WTC11 (cell line): ENCODE measurements at regions not wholly inside any gene's neighbourhood (a gene's known extent, or its start where the extent isn't known, plus 50 kb on each side); places are given as distances from the start of the nearest gene placed in this dataset.

Experiments
- ATAC-seq: fragments of 200-7000 bp; cut with Tn5 transposase; 2 replicates; pipeline ENCODE4 v1.10.0; 2021; ENCODE audit warnings: mild to moderate bottlenecking, moderate library complexity
- CTCF ChIA-PET: fragments of 300-600 bp; sonication (Branson Sonifier 250); formaldehyde crosslinking; loops from one replicate; lab custom pipeline; 2021; ENCODE audit warnings: antibody characterized with exemption; lab: Charles Lee
- POLR2A ChIA-PET: fragments of 350-600 bp; sonication (Branson Sonifier 250); formaldehyde crosslinking; loops from one replicate; lab custom pipeline; 2021; ENCODE audit warnings: antibody characterized with exemption; lab: Charles Lee
- DNase-seq: peaks from one replicate; pipeline ENCODE4 v3.0.0; 2021; ENCODE audit warnings: low spot score
- H3K27ac Mint-ChIP-seq: 2 replicates; pipeline ENCODE4 v1.8.0; 2021; ENCODE audit warnings: mixed read lengths
- H3K27me3 Mint-ChIP-seq: 2 replicates; pipeline ENCODE4 v1.8.0; 2021; ENCODE audit warnings: low read depth, mild to moderate bottlenecking, moderate library complexity, mixed read lengths
- H3K36me3 Mint-ChIP-seq: 2 replicates; pipeline ENCODE4 v1.8.0; 2021; ENCODE audit warnings: mixed read lengths
- H3K4me1 Mint-ChIP-seq: 2 replicates; pipeline ENCODE4 v1.8.0; 2022; ENCODE audit warnings: mixed read lengths
- H3K4me3 Mint-ChIP-seq: 2 replicates; pipeline ENCODE4 v1.8.0; 2021; ENCODE audit warnings: mild to moderate bottlenecking, moderate library complexity, mixed read lengths
- H3K9me3 Mint-ChIP-seq: 2 replicates; pipeline ENCODE4 v1.8.0; 2021; ENCODE audit warnings: mixed read lengths
- CBFB ChIP-seq: sonication (generic); formaldehyde crosslinking; IDR thresholded peaks from 2 replicates; pipeline ENCODE4 v1.8.1; 2022; ENCODE audit warnings: mild to moderate bottlenecking, low read depth, missing genetic modification reagents
- ELF4 ChIP-seq: sonication (generic); formaldehyde crosslinking; IDR thresholded peaks from 2 replicates; pipeline ENCODE4 v1.8.1; 2022; ENCODE audit warnings: low read depth, mild to moderate bottlenecking, moderate library complexity, missing genetic modification reagents
- EMX1 ChIP-seq: fragments of 250-450 bp; sonication (Bioruptor Pico); IDR thresholded peaks from 2 replicates; pipeline ENCODE4 v1.8.0; 2021; ENCODE audit warnings: mild to moderate bottlenecking
- ESRRA ChIP-seq: sonication (generic); formaldehyde crosslinking; IDR thresholded peaks from 2 replicates; pipeline ENCODE4 v1.8.1; 2022; ENCODE audit warnings: mild to moderate bottlenecking, missing genetic modification reagents, borderline replicate concordance
- ETV6 ChIP-seq: sonication (generic); formaldehyde crosslinking; IDR thresholded peaks from 2 replicates; pipeline ENCODE4 v1.8.1; 2022; ENCODE audit warnings: mild to moderate bottlenecking, missing genetic modification reagents
- IRF2 ChIP-seq: sonication (generic); formaldehyde crosslinking; IDR thresholded peaks from 2 replicates; pipeline ENCODE4 v1.8.0; 2022; ENCODE audit warnings: low read depth, missing genetic modification reagents, borderline replicate concordance
- JAZF1 ChIP-seq: fragments of 250-450 bp; sonication (Bioruptor Pico); IDR thresholded peaks from 2 replicates; pipeline ENCODE4 v1.9.0; 2021; ENCODE audit warnings: moderate library complexity, mild to moderate bottlenecking, inconsistent platforms
- MXD4 ChIP-seq: fragments of 250-450 bp; sonication (Bioruptor Pico); IDR thresholded peaks from 2 replicates; pipeline ENCODE4 v1.8.0; 2021; ENCODE audit warnings: mild to moderate bottlenecking, moderate library complexity, borderline replicate concordance
- NFATC4 ChIP-seq: fragments of 250-450 bp; sonication (Bioruptor Pico); IDR thresholded peaks from 2 replicates; pipeline ENCODE4 v1.9.0; 2021; ENCODE audit warnings: mild to moderate bottlenecking
- NFE2L1 ChIP-seq: sonication (generic); formaldehyde crosslinking; IDR thresholded peaks from 2 replicates; pipeline ENCODE4 v1.8.1; 2023; ENCODE audit warnings: missing genetic modification reagents
- NR1H2 ChIP-seq: sonication (generic); formaldehyde crosslinking; IDR thresholded peaks from 2 replicates; pipeline ENCODE4 v1.9.0; 2021; ENCODE audit warnings: mild to moderate bottlenecking, moderate library complexity, missing genetic modification reagents
- OVOL2 ChIP-seq: fragments of 250-450 bp; sonication (Bioruptor Pico); IDR thresholded peaks from 2 replicates; pipeline ENCODE4 v1.9.0; 2021; ENCODE audit warnings: mild to moderate bottlenecking, borderline replicate concordance
- RELA ChIP-seq: sonication (generic); formaldehyde crosslinking; IDR thresholded peaks from 2 replicates; pipeline ENCODE4 v1.8.1; 2022; ENCODE audit warnings: missing genetic modification reagents, mild to moderate bottlenecking, borderline replicate concordance
- SMAD4 ChIP-seq: sonication (generic); formaldehyde crosslinking; IDR thresholded peaks from 2 replicates; pipeline ENCODE4 v1.8.0; 2022; ENCODE audit warnings: mild to moderate bottlenecking, missing genetic modification reagents
- SOX15 ChIP-seq: fragments of 250-450 bp; sonication (Bioruptor Pico); IDR thresholded peaks from 2 replicates; pipeline ENCODE4 v1.9.0; 2021; ENCODE audit warnings: mild to moderate bottlenecking
- SP1 ChIP-seq: sonication (generic); formaldehyde crosslinking; conservative IDR thresholded peaks from 2 replicates; pipeline ENCODE4 v1.8.1; 2022; ENCODE audit warnings: missing genetic modification reagents
- TCF7 ChIP-seq: sonication (generic); formaldehyde crosslinking; IDR thresholded peaks from 2 replicates; pipeline ENCODE4 v1.8.0; 2022; ENCODE audit warnings: mild to moderate bottlenecking, low read depth, missing genetic modification reagents, moderate library complexity
- ZBTB21 ChIP-seq: sonication (generic); formaldehyde crosslinking; IDR thresholded peaks from 2 replicates; pipeline ENCODE4 v1.8.1; 2023; ENCODE audit warnings: mild to moderate bottlenecking, missing genetic modification reagents, borderline replicate concordance
- ZNF263 ChIP-seq: sonication (generic); formaldehyde crosslinking; IDR thresholded peaks from 2 replicates; pipeline ENCODE4 v1.8.1; 2022; ENCODE audit warnings: low read depth, mild to moderate bottlenecking, moderate library complexity, missing genetic modification reagents
- ZNF671 ChIP-seq: fragments of 250-450 bp; sonication (Bioruptor Pico); IDR thresholded peaks from 2 replicates; pipeline ENCODE4 v1.8.0; 2021; ENCODE audit warnings: mild to moderate bottlenecking
- TF ChIP-seq, protein P1 (sequence below): sonication (generic); formaldehyde crosslinking; IDR thresholded peaks from 2 replicates; pipeline ENCODE4 v1.8.0; 2022; ENCODE audit warnings: mild to moderate bottlenecking, missing genetic modification reagents
- TF ChIP-seq, protein P2 (sequence below): sonication (generic); formaldehyde crosslinking; IDR thresholded peaks from 2 replicates; pipeline ENCODE4 v1.8.0; 2023; ENCODE audit warnings: missing genetic modification reagents, mild to moderate bottlenecking, borderline replicate concordance
- TF ChIP-seq, protein P3 (sequence below): sonication (generic); formaldehyde crosslinking; IDR thresholded peaks from 2 replicates; pipeline ENCODE4 v1.8.1; 2023; ENCODE audit warnings: mild to moderate bottlenecking, missing genetic modification reagents, borderline replicate concordance

DNA sequence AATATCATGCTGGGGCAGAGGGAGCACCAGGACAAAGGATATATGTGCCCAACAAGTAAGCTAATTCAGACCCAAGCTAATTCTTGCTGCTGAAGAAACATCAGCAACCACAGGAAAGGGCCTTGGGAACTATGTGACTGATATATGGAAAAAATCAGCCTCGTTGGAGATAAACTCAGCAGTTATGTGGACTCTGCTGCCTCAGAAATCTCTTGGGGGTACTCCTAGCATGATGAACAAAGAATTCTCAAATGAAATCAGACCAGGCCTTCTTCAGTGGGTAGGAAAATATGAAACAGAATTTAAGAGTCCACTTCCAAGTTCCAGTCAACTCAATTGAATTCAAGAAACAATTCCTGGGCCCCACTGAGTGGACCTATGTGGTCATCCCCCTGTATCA lies 367.9 kb downstream of the TNS1 start (continued):
- TF ChIP-seq CBFB (CRISPR knock-in tag): no peak

DNA sequence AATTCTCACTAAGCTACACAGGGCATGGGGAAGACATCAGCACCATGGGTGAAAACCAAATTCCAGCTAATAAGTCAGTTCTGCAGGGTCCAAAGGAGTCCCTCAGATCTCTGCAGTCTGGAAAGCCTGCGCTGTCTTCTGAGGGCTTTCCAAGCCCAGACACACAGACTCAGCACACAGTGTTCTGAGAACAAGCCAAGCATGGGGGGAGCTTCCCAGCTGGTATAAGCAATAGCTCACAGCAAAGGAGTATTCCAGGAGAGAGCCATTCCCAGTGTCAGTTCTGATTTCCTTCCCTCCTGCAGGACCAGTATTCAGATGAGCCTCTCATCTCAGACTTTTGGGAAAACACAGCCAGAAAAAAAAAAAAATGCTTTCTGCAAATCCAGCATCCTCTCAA lies 370.8 kb downstream of the TNS1 start:
- H3K36me3 Mint-ChIP-seq: no peaks in the 10 kb centered on the region
- no peak overlapping the region for H3K27ac Mint-ChIP-seq
- TF ChIP-seq ETV6 (CRISPR knock-in tag) (no peak), NFE2L1 (CRISPR knock-in tag) (no peak), OVOL2 (CRISPR knock-in tag) (no peak), ESRRA (CRISPR knock-in tag) (no peak), IRF2 (CRISPR knock-in tag) (no peak), SMAD4 (CRISPR knock-in tag) (no peak), NFATC4 (no peak), NR1H2 (CRISPR knock-in tag) (no peak), ZNF263 (CRISPR knock-in tag) (no peak), JAZF1 (CRISPR knock-in tag) (no peak), MXD4 (CRISPR knock-in tag) (no peak), RELA (no peak), TCF7 (CRISPR knock-in tag) (no peak)
- TF ChIP-seq, protein P1, sequence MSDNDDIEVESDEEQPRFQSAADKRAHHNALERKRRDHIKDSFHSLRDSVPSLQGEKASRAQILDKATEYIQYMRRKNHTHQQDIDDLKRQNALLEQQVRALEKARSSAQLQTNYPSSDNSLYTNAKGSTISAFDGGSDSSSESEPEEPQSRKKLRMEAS (CRISPR knock-in tag): no peak
- TF ChIP-seq, protein P2, sequence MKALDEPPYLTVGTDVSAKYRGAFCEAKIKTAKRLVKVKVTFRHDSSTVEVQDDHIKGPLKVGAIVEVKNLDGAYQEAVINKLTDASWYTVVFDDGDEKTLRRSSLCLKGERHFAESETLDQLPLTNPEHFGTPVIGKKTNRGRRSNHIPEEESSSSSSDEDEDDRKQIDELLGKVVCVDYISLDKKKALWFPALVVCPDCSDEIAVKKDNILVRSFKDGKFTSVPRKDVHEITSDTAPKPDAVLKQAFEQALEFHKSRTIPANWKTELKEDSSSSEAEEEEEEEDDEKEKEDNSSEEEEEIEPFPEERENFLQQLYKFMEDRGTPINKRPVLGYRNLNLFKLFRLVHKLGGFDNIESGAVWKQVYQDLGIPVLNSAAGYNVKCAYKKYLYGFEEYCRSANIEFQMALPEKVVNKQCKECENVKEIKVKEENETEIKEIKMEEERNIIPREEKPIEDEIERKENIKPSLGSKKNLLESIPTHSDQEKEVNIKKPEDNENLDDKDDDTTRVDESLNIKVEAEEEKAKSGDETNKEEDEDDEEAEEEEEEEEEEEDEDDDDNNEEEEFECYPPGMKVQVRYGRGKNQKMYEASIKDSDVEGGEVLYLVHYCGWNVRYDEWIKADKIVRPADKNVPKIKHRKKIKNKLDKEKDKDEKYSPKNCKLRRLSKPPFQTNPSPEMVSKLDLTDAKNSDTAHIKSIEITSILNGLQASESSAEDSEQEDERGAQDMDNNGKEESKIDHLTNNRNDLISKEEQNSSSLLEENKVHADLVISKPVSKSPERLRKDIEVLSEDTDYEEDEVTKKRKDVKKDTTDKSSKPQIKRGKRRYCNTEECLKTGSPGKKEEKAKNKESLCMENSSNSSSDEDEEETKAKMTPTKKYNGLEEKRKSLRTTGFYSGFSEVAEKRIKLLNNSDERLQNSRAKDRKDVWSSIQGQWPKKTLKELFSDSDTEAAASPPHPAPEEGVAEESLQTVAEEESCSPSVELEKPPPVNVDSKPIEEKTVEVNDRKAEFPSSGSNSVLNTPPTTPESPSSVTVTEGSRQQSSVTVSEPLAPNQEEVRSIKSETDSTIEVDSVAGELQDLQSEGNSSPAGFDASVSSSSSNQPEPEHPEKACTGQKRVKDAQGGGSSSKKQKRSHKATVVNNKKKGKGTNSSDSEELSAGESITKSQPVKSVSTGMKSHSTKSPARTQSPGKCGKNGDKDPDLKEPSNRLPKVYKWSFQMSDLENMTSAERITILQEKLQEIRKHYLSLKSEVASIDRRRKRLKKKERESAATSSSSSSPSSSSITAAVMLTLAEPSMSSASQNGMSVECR (CRISPR knock-in tag): no peak
- TF ChIP-seq, protein P3, sequence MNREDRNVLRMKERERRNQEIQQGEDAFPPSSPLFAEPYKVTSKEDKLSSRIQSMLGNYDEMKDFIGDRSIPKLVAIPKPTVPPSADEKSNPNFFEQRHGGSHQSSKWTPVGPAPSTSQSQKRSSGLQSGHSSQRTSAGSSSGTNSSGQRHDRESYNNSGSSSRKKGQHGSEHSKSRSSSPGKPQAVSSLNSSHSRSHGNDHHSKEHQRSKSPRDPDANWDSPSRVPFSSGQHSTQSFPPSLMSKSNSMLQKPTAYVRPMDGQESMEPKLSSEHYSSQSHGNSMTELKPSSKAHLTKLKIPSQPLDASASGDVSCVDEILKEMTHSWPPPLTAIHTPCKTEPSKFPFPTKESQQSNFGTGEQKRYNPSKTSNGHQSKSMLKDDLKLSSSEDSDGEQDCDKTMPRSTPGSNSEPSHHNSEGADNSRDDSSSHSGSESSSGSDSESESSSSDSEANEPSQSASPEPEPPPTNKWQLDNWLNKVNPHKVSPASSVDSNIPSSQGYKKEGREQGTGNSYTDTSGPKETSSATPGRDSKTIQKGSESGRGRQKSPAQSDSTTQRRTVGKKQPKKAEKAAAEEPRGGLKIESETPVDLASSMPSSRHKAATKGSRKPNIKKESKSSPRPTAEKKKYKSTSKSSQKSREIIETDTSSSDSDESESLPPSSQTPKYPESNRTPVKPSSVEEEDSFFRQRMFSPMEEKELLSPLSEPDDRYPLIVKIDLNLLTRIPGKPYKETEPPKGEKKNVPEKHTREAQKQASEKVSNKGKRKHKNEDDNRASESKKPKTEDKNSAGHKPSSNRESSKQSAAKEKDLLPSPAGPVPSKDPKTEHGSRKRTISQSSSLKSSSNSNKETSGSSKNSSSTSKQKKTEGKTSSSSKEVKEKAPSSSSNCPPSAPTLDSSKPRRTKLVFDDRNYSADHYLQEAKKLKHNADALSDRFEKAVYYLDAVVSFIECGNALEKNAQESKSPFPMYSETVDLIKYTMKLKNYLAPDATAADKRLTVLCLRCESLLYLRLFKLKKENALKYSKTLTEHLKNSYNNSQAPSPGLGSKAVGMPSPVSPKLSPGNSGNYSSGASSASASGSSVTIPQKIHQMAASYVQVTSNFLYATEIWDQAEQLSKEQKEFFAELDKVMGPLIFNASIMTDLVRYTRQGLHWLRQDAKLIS (CRISPR knock-in tag): no peak
- POLR2A ChIA-PET: interaction anchor here (0.7 kb wide), 1 partner anchor 1719 kb away, joined by 4 read pairs; no protein-coding TSS in a partner anchor
- no peaks in the 10 kb centered on the region for H3K9me3 Mint-ChIP-seq
- ATAC-seq (no peak), DNase-seq (no peak)
- H3K4me3 Mint-ChIP-seq: no peak overlapping the region
- H3K4me1 Mint-ChIP-seq: no peaks in the 10 kb centered on the region
- no peaks in the 10 kb centered on the region; the same call in 1 of the 2 replicates for H3K27me3 Mint-ChIP-seq
- CTCF ChIA-PET: interaction anchor here (0.7 to 2.2 kb wide), 2 partner anchors 19 to 584 kb away, joined by 4 to 10 read pairs; no protein-coding TSS in a partner anchor

DNA sequence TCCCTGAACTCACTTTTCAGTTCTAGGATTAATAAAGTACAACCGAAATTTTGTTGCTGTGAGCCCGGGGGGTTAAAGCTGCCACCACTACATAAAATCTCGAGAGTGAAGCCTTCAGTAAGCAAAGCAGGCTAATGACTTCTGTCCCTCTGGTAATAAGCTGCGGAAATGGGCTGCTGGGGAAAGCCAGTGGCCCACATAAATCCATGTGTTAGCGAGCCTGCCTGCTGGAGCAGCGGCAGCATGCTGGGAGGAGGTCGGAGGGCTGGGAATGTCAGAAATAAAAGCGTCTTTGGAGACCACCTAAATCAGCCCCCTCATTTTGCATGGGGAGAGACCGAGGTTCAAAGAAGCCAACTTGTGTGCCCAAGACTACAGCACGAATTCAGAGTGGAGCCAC lies 371.7 kb downstream of the TNS1 start:
- Mint-ChIP-seq H3K4me1 (no peaks in the 10 kb centered on the region), H3K4me3 (no peak overlapping the region), H3K36me3 (no peaks in the 10 kb centered on the region), H3K27ac (no peak overlapping the region), H3K27me3 (no peaks in the 10 kb centered on the region; the same call in 1 of the 2 replicates), H3K9me3 (no peaks in the 10 kb centered on the region)
- ChIA-PET CTCF (interaction anchor here (2.2 kb wide), 1 partner anchor 20 kb away, joined by 10 read pairs; no protein-coding TSS in a partner anchor), POLR2A (no interaction called here)
- ATAC-seq (no peak), DNase-seq (no peak)
- TF ChIP-seq EMX1 (CRISPR knock-in tag): no peak
- TF ChIP-seq SP1 (CRISPR knock-in tag): no peak
- TF ChIP-seq ZBTB21 (CRISPR knock-in tag): no peak
- TF ChIP-seq ELF4 (CRISPR knock-in tag): no peak
- TF ChIP-seq ZNF671 (CRISPR knock-in tag): no peak
- TF ChIP-seq, protein P3 (CRISPR knock-in tag): no peak
- no peak for TF ChIP-seq SOX15
